Adrenal gland (tissue), 9 donors: ENCODE measurements at regions not wholly inside any gene's neighbourhood (a gene's known extent, or its start where the extent isn't known, plus 50 kb on each side); places are given as distances from the start of the nearest gene placed in this dataset.

Experiments used
- DNase-seq, 7 donors: peaks; one replicate each; pipeline ENCODE4 v3.0.0-alpha.2; 2019 to 2020
- H3K27ac ChIP-seq, 5 donors: fragments of 200-600 bp; sonication (generic) in 4 of 5; 1 replicate in 3 of 5; 2 replicates in 2 of 5; pipeline versions ENCODE4 v1.5.1 to v1.8.0; 2016 to 2020; ENCODE audit warnings: mild to moderate bottlenecking in 1 of 5
- H3K27me3 ChIP-seq: fragments of 200-600 bp; 2 replicates; pipeline ENCODE4 v1.8.0; 2021
- H3K36me3 ChIP-seq, 2 donors: fragments of 200-600 bp; replicated peaks in 1 of 2; 1 replicate in 1 of 2; 2 replicates in 1 of 2; pipeline versions ENCODE4 v1.5.1 to v1.8.0; 2018 to 2022
- H3K4me1 ChIP-seq, 2 donors: fragments of 200-600 bp; replicated peaks in 1 of 2; 1 replicate in 1 of 2; 2 replicates in 1 of 2; pipeline versions ENCODE4 v1.5.1 to v1.8.0; 2018 to 2021
- H3K4me3 ChIP-seq, 4 donors: fragments of 200-600 bp; sonication (generic) in 3 of 4; one replicate each; pipeline ENCODE4 v1.5.1; 2016 to 2018
- H3K9me3 ChIP-seq, 3 donors: fragments of 200-600 bp; sonication (generic) in 1 of 3; replicated peaks in 1 of 3; 1 replicate in 2 of 3; 2 replicates in 1 of 3; pipeline versions ENCODE4 v1.5.1 to v1.8.0; 2016 to 2021
- POLR2A ChIP-seq, 2 donors: fragments of 450-650 bp; IDR thresholded peaks; one replicate each; pipeline ENCODE4 v1.6.1; 2017; ENCODE audit warnings: antibody characterized with exemption in 2 of 2, mild to moderate bottlenecking in 2 of 2, moderate library complexity in 1 of 2
- WGBS, 4 donors: extraction: QIAGEN DNeasy Blood & Tissue Kit in 2 of 4; methylation state at CpG; one replicate each; pipeline versions ENCODE4 v1.1.5 to v1.1.7; 2013 to 2017; 5-methylcytosine and 5-hydroxymethylcytosine counted together
- intact Hi-C, 2 donors: fragments of 100-400 bp; cut with DNase I; formaldehyde crosslinking; loops; one replicate each; pipeline versions ENCODE4 v1.14.1 to v1.15.0; 2022 to 2023
- TF ChIP-seq, protein P1 (sequence below), 6 experiments: fragments of 450-650 bp in 4 of 6; fragments of 200-600 bp in 2 of 6; sonication (generic) in 1 of 6; IDR thresholded peaks; 1 replicate in 5 of 6; 2 replicates in 1 of 6; pipeline versions ENCODE4 v1.5.1 to v1.8.0; 2016 to 2021; ENCODE audit warnings: antibody characterized with exemption in 6 of 6, mild to moderate bottlenecking in 2 of 6, moderate library complexity in 1 of 6
- donor health status: healthy with polysubstance abuse.
- donor health status: Bipolar disorder and iron deficiency.
- donor health status: DM: yes; HTN: yes; CAD: no.
- donor health status: DM: no; HTN: no; CAD: no.
- donor health status: DM: no; HTN: no; CAD: no.

DNA sequence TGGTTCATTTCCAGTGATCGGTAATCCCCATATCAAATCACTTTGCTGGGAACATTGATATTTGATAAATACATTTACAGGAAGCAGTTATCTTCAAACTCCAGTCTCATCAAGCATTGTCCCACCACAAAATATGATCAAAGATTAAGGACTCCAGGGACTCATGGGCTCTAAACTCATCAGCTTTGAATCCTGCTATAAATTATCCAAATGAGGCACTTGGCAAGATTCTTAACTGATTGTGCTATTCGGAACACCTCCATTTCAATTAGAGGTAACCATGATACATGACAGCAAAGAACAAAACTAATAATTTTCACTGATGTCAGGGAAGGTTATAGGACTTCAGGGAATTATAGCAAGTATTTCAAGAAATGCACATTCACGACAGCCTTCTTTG, 1088.1 kb upstream of the PIK3C3 start:
- Histone ChIP-seq H3K27me3 (no peaks in the 10 kb centered on the region), H3K36me3 (no peaks in the 10 kb centered on the region), H3K4me3 (no peak overlapping the region), H3K4me1 (no peaks in the 10 kb centered on the region), H3K27ac (no peak overlapping the region), H3K9me3 (no peaks in the 10 kb centered on the region)
- WGBS, 4 donors = 78 to 90% (median 82%) methylated on average over 3 of the region's 3 CpGs
- TF ChIP-seq, protein P1, sequence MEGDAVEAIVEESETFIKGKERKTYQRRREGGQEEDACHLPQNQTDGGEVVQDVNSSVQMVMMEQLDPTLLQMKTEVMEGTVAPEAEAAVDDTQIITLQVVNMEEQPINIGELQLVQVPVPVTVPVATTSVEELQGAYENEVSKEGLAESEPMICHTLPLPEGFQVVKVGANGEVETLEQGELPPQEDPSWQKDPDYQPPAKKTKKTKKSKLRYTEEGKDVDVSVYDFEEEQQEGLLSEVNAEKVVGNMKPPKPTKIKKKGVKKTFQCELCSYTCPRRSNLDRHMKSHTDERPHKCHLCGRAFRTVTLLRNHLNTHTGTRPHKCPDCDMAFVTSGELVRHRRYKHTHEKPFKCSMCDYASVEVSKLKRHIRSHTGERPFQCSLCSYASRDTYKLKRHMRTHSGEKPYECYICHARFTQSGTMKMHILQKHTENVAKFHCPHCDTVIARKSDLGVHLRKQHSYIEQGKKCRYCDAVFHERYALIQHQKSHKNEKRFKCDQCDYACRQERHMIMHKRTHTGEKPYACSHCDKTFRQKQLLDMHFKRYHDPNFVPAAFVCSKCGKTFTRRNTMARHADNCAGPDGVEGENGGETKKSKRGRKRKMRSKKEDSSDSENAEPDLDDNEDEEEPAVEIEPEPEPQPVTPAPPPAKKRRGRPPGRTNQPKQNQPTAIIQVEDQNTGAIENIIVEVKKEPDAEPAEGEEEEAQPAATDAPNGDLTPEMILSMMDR (IDR thresholded peaks at IDR 0.05) = no peak
- TF ChIP-seq POLR2A (IDR thresholded peaks at IDR 0.05) = no peak
- DNase-seq = no peak
- intact Hi-C loops = loop anchor here in 1 of 2 donors (10.0 kb wide), 1 partner anchor 58 kb away; no protein-coding TSS in a partner anchor

DNA sequence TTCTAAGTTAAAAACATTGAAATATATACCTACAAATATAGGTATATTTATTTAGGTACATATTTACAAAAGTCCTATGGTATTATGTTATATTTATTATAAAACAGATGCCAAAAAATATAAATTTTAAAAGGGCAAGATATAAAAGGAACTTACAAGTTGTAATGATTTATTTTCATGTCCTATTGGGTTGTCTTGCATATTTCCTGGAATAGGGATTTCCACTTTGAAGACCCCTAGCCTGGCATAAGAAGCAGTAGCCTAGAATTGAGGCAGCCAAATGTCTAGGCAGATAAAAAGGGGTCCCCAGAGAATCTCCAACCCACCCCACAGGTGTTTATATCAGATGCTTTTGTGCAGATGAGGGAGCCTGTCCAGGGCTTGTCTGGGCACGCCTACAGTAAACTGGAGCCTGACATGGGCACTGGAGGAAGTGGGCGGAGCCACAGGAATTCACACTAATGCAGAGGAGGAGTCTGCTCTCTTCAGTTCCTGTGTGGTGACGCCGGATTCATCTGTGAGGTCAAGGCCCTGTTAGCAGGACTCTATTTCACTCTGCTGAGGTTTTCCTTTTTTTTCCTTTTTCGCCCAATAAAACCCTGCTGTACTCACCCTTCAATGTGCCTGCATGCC, 1088.9 kb upstream of the PIK3C3 start:
- Histone ChIP-seq H3K4me3 (no peak overlapping the region), H3K9me3 (no peaks in the 10 kb centered on the region), H3K4me1 (no peaks in the 10 kb centered on the region), H3K27ac (no peak overlapping the region), H3K27me3 (no peaks in the 10 kb centered on the region), H3K36me3 (no peaks in the 10 kb centered on the region)
- 68 to 81% (median 72%) methylated on average over 5 of the region's 5 CpGs for WGBS, 4 donors
- intact Hi-C loops = loop anchor here in 1 of 2 donors (10.0 kb wide), 1 partner anchor 59 kb away; no protein-coding TSS in a partner anchor
- no peak for DNase-seq
- TF ChIP-seq POLR2A (IDR thresholded peaks at IDR 0.05) = no peak
- TF ChIP-seq, protein P1 (IDR thresholded peaks at IDR 0.05) = no peak

DNA sequence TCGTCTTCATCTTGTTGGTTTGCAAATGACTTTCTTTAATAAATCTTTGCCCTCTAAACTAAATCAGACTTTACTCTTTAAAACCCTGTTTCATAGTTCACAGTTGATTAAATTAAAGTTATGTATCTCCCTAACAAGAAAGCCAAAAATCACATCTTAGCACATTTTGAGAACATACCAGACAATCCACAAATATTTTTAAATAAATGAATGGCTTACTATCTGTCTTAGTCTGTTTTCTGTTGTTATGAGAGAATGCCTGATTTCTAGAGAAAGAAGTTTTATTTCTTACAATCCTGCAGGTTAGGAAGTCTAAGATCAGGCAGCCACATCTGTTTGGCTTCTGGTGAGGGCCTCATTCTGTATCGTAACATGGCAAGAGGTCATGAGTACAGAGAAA, 1090.2 kb upstream of the PIK3C3 start:
- WGBS, 4 donors = 57 to 78% (median 71%) methylated on average over 2 of the region's 2 CpGs
- no peaks in the 10 kb centered on the region for H3K36me3 ChIP-seq

DNA sequence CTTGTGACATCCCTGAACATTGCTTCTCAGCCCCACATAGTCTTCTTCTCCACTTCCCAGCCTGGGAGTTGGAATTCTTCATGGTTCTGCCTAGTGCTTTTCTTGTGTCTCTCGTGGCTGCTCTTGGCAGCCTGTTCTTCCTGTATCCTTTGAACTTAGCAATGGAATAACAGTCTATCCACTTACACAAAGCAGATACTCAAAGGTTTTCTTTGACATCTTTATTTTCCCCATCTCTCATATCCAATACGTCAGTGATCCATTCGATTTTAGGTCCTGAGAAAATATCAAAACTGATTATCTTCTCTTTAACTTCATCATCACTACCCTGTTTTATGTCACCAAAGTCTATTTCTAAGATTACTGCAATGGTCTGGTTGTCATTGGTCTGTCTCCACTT, 1091.2 kb upstream of the PIK3C3 start:
- no peak overlapping the region for H3K4me3 ChIP-seq
- WGBS, 4 donors = 59 to 76% (median 70%) methylated on average over 3 of the region's 3 CpGs
- H3K27ac ChIP-seq = no peak overlapping the region
- DNase-seq = no peak
- intact Hi-C loops = loop anchor here in 1 of 2 donors (10.0 kb wide), 1 partner anchor 61 kb away; no protein-coding TSS in a partner anchor
- TF ChIP-seq, protein P1 (IDR thresholded peaks at IDR 0.05) = no peak
- no peak for TF ChIP-seq POLR2A (IDR thresholded peaks at IDR 0.05)
- H3K9me3 ChIP-seq = no peaks in the 10 kb centered on the region
- H3K4me1 ChIP-seq = no peaks in the 10 kb centered on the region
- H3K36me3 ChIP-seq = no peaks in the 10 kb centered on the region
- H3K27me3 ChIP-seq = no peaks in the 10 kb centered on the region

More for the DNA sequence above, 1090.2 kb upstream of the PIK3C3 start:
- TF ChIP-seq POLR2A (IDR thresholded peaks at IDR 0.05) = no peak
- TF ChIP-seq, protein P1 (IDR thresholded peaks at IDR 0.05) = no peak
- intact Hi-C loops = loop anchor here in 1 of 2 donors (10.0 kb wide), 1 partner anchor 60 kb away; no protein-coding TSS in a partner anchor
- Histone ChIP-seq H3K9me3 (no peaks in the 10 kb centered on the region), H3K4me1 (no peaks in the 10 kb centered on the region), H3K27me3 (no peaks in the 10 kb centered on the region), H3K27ac (no peak overlapping the region), H3K4me3 (no peak overlapping the region)
- DNase-seq = no peak
